SK-N-SH treated with all-trans-retinoic acid at 6 μM for 48 hours (cell line): ENCODE measurements at regions not wholly inside any gene's neighbourhood (a gene's known extent, or its start where the extent isn't known, plus 50 kb on each side); places are given as distances from the start of the nearest gene placed in this dataset.

ENCODE experiments used
- ATAC-seq: fragments of 200-7000 bp; cut with Tn5 transposase; 3 replicates; pipeline ENCODE4 v1.9.1; 2020; ENCODE audit warnings: mild to moderate bottlenecking, moderate library complexity
- ARNTL ChIP-seq: fragments of 450-650 bp; formaldehyde crosslinking; IDR thresholded peaks from 2 replicates; pipeline ENCODE4 v1.5.0; 2020; ENCODE audit warnings: low read depth, mild to moderate bottlenecking, moderate library complexity, borderline replicate concordance
- CREB5 ChIP-seq: fragments of 250-450 bp; sonication (Bioruptor Pico); IDR thresholded peaks from 2 replicates; pipeline ENCODE4 v1.5.1; 2020; ENCODE audit warnings: low read depth, mild to moderate bottlenecking, moderate library complexity
- CSDC2 ChIP-seq: fragments of 250-450 bp; sonication (Bioruptor Pico); IDR thresholded peaks from 2 replicates; pipeline ENCODE4 v1.5.0; 2020; ENCODE audit warnings: mild to moderate bottlenecking, moderate library complexity
- CSRNP3 ChIP-seq: fragments of 250-450 bp; sonication (Bioruptor Pico); IDR thresholded peaks from 2 replicates; pipeline ENCODE4 v1.5.1; 2021; ENCODE audit warnings: mild to moderate bottlenecking, moderate library complexity
- ESRRG ChIP-seq: fragments of 250-450 bp; sonication (Bioruptor Pico); IDR thresholded peaks from 2 replicates; pipeline ENCODE4 v1.6.1; 2021; ENCODE audit warnings: mild to moderate bottlenecking
- GLIS3 ChIP-seq: fragments of 250-450 bp; sonication (Bioruptor Pico); IDR thresholded peaks from 2 replicates; pipeline ENCODE4 v1.5.0; 2020; ENCODE audit warnings: mild to moderate bottlenecking, moderate library complexity
- ISL1 ChIP-seq: fragments of 250-450 bp; sonication (Bioruptor Pico); IDR thresholded peaks from 2 replicates; pipeline ENCODE4 v2.1.2; 2022; ENCODE audit warnings: mild to moderate bottlenecking, moderate library complexity
- PATZ1 ChIP-seq: fragments of 250-450 bp; sonication (Bioruptor Pico); IDR thresholded peaks from 2 replicates; pipeline ENCODE4 v1.8.0; 2020; ENCODE audit warnings: mild to moderate bottlenecking, moderate library complexity, borderline replicate concordance
- POU6F1 ChIP-seq: fragments of 250-450 bp; sonication (Bioruptor Pico); IDR thresholded peaks from 2 replicates; pipeline ENCODE4 v1.8.0; 2021; ENCODE audit warnings: low read depth, mild to moderate bottlenecking, moderate library complexity, borderline replicate concordance
- SNAI2 ChIP-seq: fragments of 250-450 bp; sonication (Bioruptor Pico); IDR thresholded peaks from 2 replicates; pipeline ENCODE4 v1.5.0; 2020; ENCODE audit warnings: mild to moderate bottlenecking, moderate library complexity
- TOX ChIP-seq: fragments of 250-450 bp; sonication (Bioruptor Pico); IDR thresholded peaks from 2 replicates; pipeline ENCODE4 v1.8.0; 2021; ENCODE audit warnings: mild to moderate bottlenecking, moderate library complexity, borderline replicate concordance
- TSHZ2 ChIP-seq: fragments of 250-450 bp; sonication (Bioruptor Pico); IDR thresholded peaks from 2 replicates; pipeline ENCODE4 v1.5.0; 2020; ENCODE audit warnings: mild to moderate bottlenecking, moderate library complexity
- ZFP3 ChIP-seq: fragments of 250-450 bp; sonication (Bioruptor Pico); IDR thresholded peaks from 2 replicates; pipeline ENCODE4 v1.5.0; 2020; ENCODE audit warnings: mild to moderate bottlenecking, moderate library complexity
- ZNF565 ChIP-seq: fragments of 450-650 bp; formaldehyde crosslinking; conservative IDR thresholded peaks from 2 replicates; pipeline ENCODE4 v1.5.0; 2020; ENCODE audit warnings: low read depth, mild to moderate bottlenecking, moderate library complexity
- ZNF70 ChIP-seq: fragments of 450-650 bp; formaldehyde crosslinking; IDR thresholded peaks from 2 replicates; pipeline ENCODE4 v1.5.0; 2020; ENCODE audit warnings: mild to moderate bottlenecking, moderate library complexity
- ZNF8 ChIP-seq: fragments of 450-650 bp; formaldehyde crosslinking; IDR thresholded peaks from 2 replicates; pipeline ENCODE4 v1.5.0; 2020; ENCODE audit warnings: mild to moderate bottlenecking, moderate library complexity

- TF ChIP-seq CREB5 (no peak), ARNTL (CRISPR knock-in tag) (no peak), POU6F1 (no peak), ISL1 (no peak), ZFP3 (no peak)
- no peak for ATAC-seq
Observed at GRCh38 chr2:21774691-21775368, 651.1 kb downstream of the TDRD15 start.

- TF ChIP-seq CSRNP3 (no peak), TOX (CRISPR knock-in tag) (no peak), CSDC2 (CRISPR knock-in tag) (no peak), GLIS3 (CRISPR knock-in tag) (no peak), ZNF70 (CRISPR knock-in tag) (no peak), ZNF565 (CRISPR knock-in tag) (no peak), SNAI2 (CRISPR knock-in tag) (no peak), ISL1 (no peak), TSHZ2 (no peak), PATZ1 (CRISPR knock-in tag) (no peak), ESRRG (no peak), ZNF8 (CRISPR knock-in tag) (no peak)
- TF ChIP-seq, all 23 proteins: peak for 0
- no peak for ATAC-seq
Observed at GRCh38 chr2:21779786-21780185, 656.0 kb downstream of the TDRD15 start.

GRCh38 chr2:21781962-21782361, 658.2 kb downstream of the TDRD15 start:
- no peak for TF ChIP-seq ZFP3
- TF ChIP-seq TSHZ2: no peak
- TF ChIP-seq CREB5: no peak
- ATAC-seq: no peak
